ENCODE measurements at regions not wholly inside any gene's neighbourhood (a gene's known extent, or its start where the extent isn't known, plus 50 kb on each side); places are given as distances from the start of the nearest gene placed in this dataset.
"Not testable (repeated sequence)": the region's sequence is repeated elsewhere in the genome, so short reads cannot be mapped to it uniquely, and the experiment has no call there.

- no peak for DNase-seq (ENCODE audit: low read depth)
- TF ChIP-seq CTCF (IDR thresholded peaks at IDR 0.05; ENCODE audit: control insufficient read depth, insufficient read depth, low read depth, low read length, missing control alignments), result no peak
- no peak overlapping the region for H3K4me3 ChIP-seq (ENCODE audit: control insufficient read depth, low read depth, low read length)
These were observed 73.1 kb upstream of the FAM20A start for GRCh38 chr17:68674029-68674925.

GRCh38 chr17:68670967-68671693 is 70.0 kb upstream of the FAM20A start:
- no peak for DNase-seq (ENCODE audit: low read depth)
- no peak overlapping the region for H3K4me3 ChIP-seq (ENCODE audit: control insufficient read depth, low read depth, low read length)
- TF ChIP-seq CTCF (IDR thresholded peaks at IDR 0.05; ENCODE audit: control insufficient read depth, insufficient read depth, low read depth, low read length, missing control alignments), result no peak

GRCh38 chr17:68666438-68666837 is 65.3 kb upstream of the FAM20A start:
- DNase-seq (ENCODE audit: low read depth); H3K4me3 ChIP-seq (ENCODE audit: control insufficient read depth, low read depth, low read length): not testable (repeated sequence)

- no peak overlapping the region for H3K4me3 ChIP-seq (ENCODE audit: control insufficient read depth, low read depth, low read length)
- no peak for TF ChIP-seq CTCF (IDR thresholded peaks at IDR 0.05; ENCODE audit: control insufficient read depth, insufficient read depth, low read depth, low read length, missing control alignments)
These were observed 64.2 kb upstream of the FAM20A start for GRCh38 chr17:68665373-68665772.

GRCh38 chr17:68662479-68662878 is 61.3 kb upstream of the FAM20A start:
- no peak overlapping the region for H3K4me3 ChIP-seq (ENCODE audit: control insufficient read depth, low read depth, low read length)
- DNase-seq (ENCODE audit: low read depth), result no peak
- TF ChIP-seq CTCF (IDR thresholded peaks at IDR 0.05; ENCODE audit: control insufficient read depth, insufficient read depth, low read depth, low read length, missing control alignments), result no peak

More at GRCh38 chr17:68665373-68665772, 64.2 kb upstream of the FAM20A start:
- no peak for DNase-seq (ENCODE audit: low read depth)

GRCh38 chr17:68662037-68662432 is 60.9 kb upstream of the FAM20A start:
- DNase-seq (ENCODE audit: low read depth), result no peak
- no peak for TF ChIP-seq CTCF (IDR thresholded peaks at IDR 0.05; ENCODE audit: control insufficient read depth, insufficient read depth, low read depth, low read length, missing control alignments)
- no peak overlapping the region for H3K4me3 ChIP-seq (ENCODE audit: control insufficient read depth, low read depth, low read length)
